Limb (tissue), 2 donors: ENCODE measurements at regions not wholly inside any gene's neighbourhood (a gene's known extent, or its start where the extent isn't known, plus 50 kb on each side); places are given as distances from the start of the nearest gene placed in this dataset.
"Not testable (repeated sequence)": the region's sequence is repeated elsewhere in the genome, so short reads cannot be mapped to it uniquely, and the experiment has no call there.

Experiments
- DNase-seq, 2 donors: peaks; one replicate each; pipeline ENCODE4 v3.0.0-alpha.2; 2016; ENCODE audit errors: extremely low spot score in 2 of 2

GRCh38 chr2:31736695-31737454 is 156.1 kb upstream of the SRD5A2 start:
- no peak for DNase-seq

- DNase-seq: no peak
These were observed 155.0 kb upstream of the SRD5A2 start for GRCh38 chr2:31735716-31736115.

- DNase-seq: no peak
These were observed 148.8 kb upstream of the SRD5A2 start for GRCh38 chr2:31729442-31730092.

- DNase-seq: no peak
These were observed 148.3 kb upstream of the SRD5A2 start for GRCh38 chr2:31729065-31729439.

- DNase-seq: no peak
These were observed 147.8 kb upstream of the SRD5A2 start for GRCh38 chr2:31728406-31729064.

- no peak for DNase-seq
These were observed 145.7 kb upstream of the SRD5A2 start for GRCh38 chr2:31726457-31726856.

GRCh38 chr2:31725444-31725843 is 144.7 kb upstream of the SRD5A2 start:
- no peak for DNase-seq

- no peak for DNase-seq
These were observed 131.0 kb upstream of the SRD5A2 start for GRCh38 chr2:31711737-31712136.

- DNase-seq: no peak
These were observed 129.4 kb upstream of the SRD5A2 start for GRCh38 chr2:31710121-31710520.

GRCh38 chr2:31707992-31708391 is 127.3 kb upstream of the SRD5A2 start:
- no peak for DNase-seq

- no peak for DNase-seq
These were observed 123.9 kb upstream of the SRD5A2 start for GRCh38 chr2:31704561-31705212.

GRCh38 chr2:31703253-31703652 is 122.5 kb upstream of the SRD5A2 start:
- DNase-seq: no peak

- DNase-seq: no peak
These were observed 118.0 kb upstream of the SRD5A2 start for GRCh38 chr2:31698722-31699121.

- DNase-seq: no peak
These were observed 115.3 kb upstream of the SRD5A2 start for GRCh38 chr2:31696068-31696467.

GRCh38 chr2:31694444-31694843 is 113.7 kb upstream of the SRD5A2 start:
- DNase-seq: no peak

GRCh38 chr2:31693882-31694281 is 113.1 kb upstream of the SRD5A2 start:
- no peak for DNase-seq

- DNase-seq: no peak
These were observed 107.5 kb upstream of the SRD5A2 start for GRCh38 chr2:31688282-31688681.

GRCh38 chr2:31683506-31683905 is 102.8 kb upstream of the SRD5A2 start:
- DNase-seq: not testable (repeated sequence)

- DNase-seq: no peak
These were observed 94.8 kb upstream of the SRD5A2 start for GRCh38 chr2:31675485-31675901.

GRCh38 chr2:31674446-31674845 is 93.7 kb upstream of the SRD5A2 start:
- no peak for DNase-seq

GRCh38 chr2:31666878-31667277 is 86.1 kb upstream of the SRD5A2 start:
- no peak for DNase-seq
